Lung microvascular endothelial cell (primary cell): ENCODE measurements at regions not wholly inside any gene's neighbourhood (a gene's known extent, or its start where the extent isn't known, plus 50 kb on each side); places are given as distances from the start of the nearest gene placed in this dataset.
"Not testable (repeated sequence)": the region's sequence is repeated elsewhere in the genome, so short reads cannot be mapped to it uniquely, and the experiment has no call there.

Experiments
- DNase-seq, 2 donors: peaks; one replicate each; pipeline versions ENCODE4 v3.0.0 to v3.0.0-alpha.2; 2010; ENCODE audit warnings: low read depth in 2 of 2

GRCh38 chr11:86861810-86862209 is 61.5 kb downstream of the PRSS23 start:
- DNase-seq = peak; percentile 11 to 20

GRCh38 chr11:86863476-86863875 is 63.1 kb downstream of the PRSS23 start:
- DNase-seq = no peak

- DNase-seq = no peak
Observed at GRCh38 chr11:86865436-86865835, 65.1 kb downstream of the PRSS23 start.

- no peak for DNase-seq
Observed at GRCh38 chr11:86869531-86869930, 69.2 kb downstream of the PRSS23 start.

GRCh38 chr11:86869966-86870570 is 69.7 kb downstream of the PRSS23 start:
- DNase-seq = peak; percentile 72 to 77

GRCh38 chr11:86873573-86874083 is 73.3 kb downstream of the PRSS23 start:
- peak; percentile 29 to 33 for DNase-seq

- no peak for DNase-seq
Observed at GRCh38 chr11:86874304-86875056, 74.1 kb downstream of the PRSS23 start.

- no peak for DNase-seq
Observed at GRCh38 chr11:86876716-86877234, 76.4 kb downstream of the PRSS23 start.

- no peak for DNase-seq
Observed at GRCh38 chr11:86877503-86877902, 77.2 kb downstream of the PRSS23 start.

GRCh38 chr11:86879241-86879640 is 76.0 kb downstream of the FZD4 start:
- not testable (repeated sequence) for DNase-seq

- DNase-seq = no peak
Observed at GRCh38 chr11:86885311-86885710, 69.9 kb downstream of the FZD4 start.

GRCh38 chr11:86888164-86889000 is 66.8 kb downstream of the FZD4 start:
- no peak for DNase-seq

GRCh38 chr11:86889001-86889341 is 66.2 kb downstream of the FZD4 start:
- no peak for DNase-seq

- no peak for DNase-seq
Observed at GRCh38 chr11:86891036-86891435, 64.2 kb downstream of the FZD4 start.

GRCh38 chr11:86893235-86893634 is 62.0 kb downstream of the FZD4 start:
- no peak for DNase-seq
